ENCODE measurements at regions not wholly inside any gene's neighbourhood (a gene's known extent, or its start where the extent isn't known, plus 50 kb on each side); places are given as distances from the start of the nearest gene placed in this dataset.

DNA sequence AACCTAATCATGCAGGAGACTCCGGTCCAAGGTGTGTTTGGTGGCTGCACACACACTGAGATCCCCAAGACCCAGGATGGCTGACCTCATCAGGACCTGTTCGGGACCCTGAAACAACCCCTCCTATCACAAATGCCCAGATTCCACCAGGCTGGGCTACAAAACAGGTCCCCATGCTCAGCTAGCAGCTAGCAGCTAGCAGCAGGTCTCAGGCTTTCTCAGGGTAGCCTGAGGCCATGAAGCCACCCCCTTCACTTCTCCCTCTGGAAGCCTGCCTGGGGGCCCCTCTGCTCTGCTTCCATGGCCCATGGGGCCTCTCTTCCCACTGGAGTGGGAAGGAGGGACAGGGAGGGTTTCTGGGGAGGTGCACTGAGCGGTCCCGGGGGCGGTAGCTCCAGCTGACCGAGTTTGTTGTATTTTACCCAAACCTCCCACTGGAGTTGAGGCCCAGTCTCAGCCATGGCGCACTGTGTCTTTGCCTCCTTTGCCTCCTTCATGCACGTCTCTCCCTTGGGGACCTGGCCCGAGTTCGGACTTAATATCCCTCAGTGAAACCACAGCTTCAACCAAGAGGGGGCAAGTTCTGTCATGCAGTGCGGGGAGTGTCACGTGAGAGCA lies 95.1 kb upstream of the GPR26 start:
- TF ChIP-seq, protein P1, sequence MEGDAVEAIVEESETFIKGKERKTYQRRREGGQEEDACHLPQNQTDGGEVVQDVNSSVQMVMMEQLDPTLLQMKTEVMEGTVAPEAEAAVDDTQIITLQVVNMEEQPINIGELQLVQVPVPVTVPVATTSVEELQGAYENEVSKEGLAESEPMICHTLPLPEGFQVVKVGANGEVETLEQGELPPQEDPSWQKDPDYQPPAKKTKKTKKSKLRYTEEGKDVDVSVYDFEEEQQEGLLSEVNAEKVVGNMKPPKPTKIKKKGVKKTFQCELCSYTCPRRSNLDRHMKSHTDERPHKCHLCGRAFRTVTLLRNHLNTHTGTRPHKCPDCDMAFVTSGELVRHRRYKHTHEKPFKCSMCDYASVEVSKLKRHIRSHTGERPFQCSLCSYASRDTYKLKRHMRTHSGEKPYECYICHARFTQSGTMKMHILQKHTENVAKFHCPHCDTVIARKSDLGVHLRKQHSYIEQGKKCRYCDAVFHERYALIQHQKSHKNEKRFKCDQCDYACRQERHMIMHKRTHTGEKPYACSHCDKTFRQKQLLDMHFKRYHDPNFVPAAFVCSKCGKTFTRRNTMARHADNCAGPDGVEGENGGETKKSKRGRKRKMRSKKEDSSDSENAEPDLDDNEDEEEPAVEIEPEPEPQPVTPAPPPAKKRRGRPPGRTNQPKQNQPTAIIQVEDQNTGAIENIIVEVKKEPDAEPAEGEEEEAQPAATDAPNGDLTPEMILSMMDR (IDR thresholded peaks at IDR 0.05; ENCODE audit: control extremely low read depth in 1 of 3, insufficient read depth in 1 of 3, low read depth in 1 of 3, low read length in 3 of 3), result no peak
- no peak for TF ChIP-seq RFX5 (IDR thresholded peaks at IDR 0.05; ENCODE audit: borderline replicate concordance, low read depth, low read length)
- no peak for TF ChIP-seq TBP (IDR thresholded peaks at IDR 0.05; ENCODE audit: low read depth, low read length)
- no peak for TF ChIP-seq YY1 (IDR thresholded peaks at IDR 0.05; ENCODE audit: low read depth, low read length)
- TF ChIP-seq JUN (IDR thresholded peaks at IDR 0.05; ENCODE audit: low read depth, low read length), result no peak
- TF ChIP-seq SIN3A (conservative IDR thresholded peaks at IDR 0.05 in 1 of 2, IDR thresholded peaks at IDR 0.05 in 1 of 2; ENCODE audit: low read depth in 1 of 2, low read length in 2 of 2), result no peak
- no peak for TF ChIP-seq RXRA (IDR thresholded peaks at IDR 0.05; ENCODE audit: insufficient read depth, low read depth, low read length)
- no peak for TF ChIP-seq CEBPB (IDR thresholded peaks at IDR 0.05; ENCODE audit: low read depth, low read length)
- no peak for TF ChIP-seq SRF (IDR thresholded peaks at IDR 0.05; ENCODE audit: low read depth, low read length)
- no peak for TF ChIP-seq RBBP5 (IDR thresholded peaks at IDR 0.05; ENCODE audit: borderline replicate concordance, low read depth, low read length)
- no peak for TF ChIP-seq RAD21 (IDR thresholded peaks at IDR 0.05 in 1 of 2, conservative IDR thresholded peaks at IDR 0.05 in 1 of 2; ENCODE audit: low read depth in 2 of 2, low read length in 2 of 2)
- TF ChIP-seq BRCA1 (IDR thresholded peaks at IDR 0.05; ENCODE audit: low read depth, low read length), result no peak
- TF ChIP-seq CHD1 (IDR thresholded peaks at IDR 0.05; ENCODE audit: low read depth, low read length), result no peak
- TF ChIP-seq, protein P2, sequence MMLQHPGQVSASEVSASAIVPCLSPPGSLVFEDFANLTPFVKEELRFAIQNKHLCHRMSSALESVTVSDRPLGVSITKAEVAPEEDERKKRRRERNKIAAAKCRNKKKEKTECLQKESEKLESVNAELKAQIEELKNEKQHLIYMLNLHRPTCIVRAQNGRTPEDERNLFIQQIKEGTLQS (IDR thresholded peaks at IDR 0.05; ENCODE audit: insufficient read depth, low read depth, low read length), result no peak

All from H1 (cell line).